PC-9 (cell line): ENCODE measurements at regions not wholly inside any gene's neighbourhood (a gene's known extent, or its start where the extent isn't known, plus 50 kb on each side); places are given as distances from the start of the nearest gene placed in this dataset.

ENCODE experiments used
- CTCF ChIP-seq: fragments of 200-600 bp; sonication (generic); conservative IDR thresholded peaks from 2 replicates; pipeline ENCODE4 v1.6.1; 2017; ENCODE audit warnings: mixed run types, antibody characterized with exemption, mild to moderate bottlenecking, moderate library complexity
- EZH2 ChIP-seq: fragments of 200-600 bp; sonication (generic); IDR thresholded peaks from 2 replicates; pipeline ENCODE4 v1.8.0; 2017; ENCODE audit warnings: antibody characterized with exemption, low read depth

GRCh38 chr16:79310710-79311109, 289.8 kb downstream of the MAF start:
- TF ChIP-seq CTCF (no peak), EZH2 (no peak)
